ENCODE measurements at regions not wholly inside any gene's neighbourhood (a gene's known extent, or its start where the extent isn't known, plus 50 kb on each side); places are given as distances from the start of the nearest gene placed in this dataset.
A peak's percentile ranks its signal among the peaks of the same experiment; 100 is the strongest.

GRCh38 chr2:20551945-20552328 lies 99.0 kb downstream of the HS1BP3 start:
- H3K27me3 Mint-ChIP-seq (ENCODE audit: low read depth) = peaks cover 10% of the 10 kb centered on the region
- peak overlapping the region; percentile 69 to 95 (median 76) for H3K27ac Mint-ChIP-seq
- no peaks in the 10 kb centered on the region for H3K9me3 Mint-ChIP-seq
- no peak for TF ChIP-seq CTCF (IDR thresholded peaks at IDR 0.05; ENCODE audit: unreplicated experiment in 3 of 3)
- H3K36me3 Mint-ChIP-seq (ENCODE audit: low read depth) = no peaks in the 10 kb centered on the region
- H3K4me3 Mint-ChIP-seq = peak overlapping the region in 2 of 3 experiments; percentile 7 to 25
- H3K4me1 Mint-ChIP-seq = peaks cover 61% of the 10 kb centered on the region

DNA sequence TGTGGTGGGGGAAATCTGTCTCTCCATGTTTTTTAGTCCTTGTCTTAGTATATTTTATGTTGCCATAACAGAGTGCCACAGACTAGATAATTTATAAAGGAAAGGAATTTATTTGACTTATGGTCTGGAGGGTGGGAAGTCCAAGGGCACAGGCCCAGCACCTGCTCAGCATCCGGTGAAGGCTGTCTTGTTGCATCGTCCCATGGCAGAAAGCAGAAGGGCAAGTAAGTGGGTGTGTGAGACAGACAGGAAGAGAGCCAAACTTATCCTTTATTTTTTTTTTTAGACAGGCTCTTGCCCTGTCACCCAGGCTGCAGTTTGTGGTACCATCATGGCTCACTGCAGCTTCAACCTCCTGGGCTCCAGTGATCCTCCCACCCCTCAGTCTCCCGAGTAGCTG lies 98.1 kb downstream of the HS1BP3 start:
- peak overlapping the region in 1 of 3 experiments; percentile 21 for H3K4me3 Mint-ChIP-seq
- H3K27ac Mint-ChIP-seq = peak overlapping the region; percentile 20 to 95 (median 69)
- no peaks in the 10 kb centered on the region for H3K9me3 Mint-ChIP-seq
- peaks cover 54% of the 10 kb centered on the region for H3K4me1 Mint-ChIP-seq
- TF ChIP-seq CTCF (IDR thresholded peaks at IDR 0.05; ENCODE audit: unreplicated experiment in 3 of 3) = no peak
- H3K27me3 Mint-ChIP-seq (ENCODE audit: low read depth) = peaks cover 6% of the 10 kb centered on the region
- no peaks in the 10 kb centered on the region for H3K36me3 Mint-ChIP-seq (ENCODE audit: low read depth)

- Mint-ChIP-seq H3K27ac (peak overlapping the region; percentile 9 to 71 (median 14)), H3K9me3 (no peaks in the 10 kb centered on the region), H3K4me3 (no peak overlapping the region), H3K27me3 (ENCODE audit: low read depth) (peaks cover 13% of the 10 kb centered on the region), H3K36me3 (ENCODE audit: low read depth) (no peaks in the 10 kb centered on the region), H3K4me1 (peaks cover 53% of the 10 kb centered on the region)
- no peak for TF ChIP-seq CTCF (IDR thresholded peaks at IDR 0.05; ENCODE audit: unreplicated experiment in 3 of 3)
Measured at GRCh38 chr2:20553580-20553979, 97.3 kb downstream of the HS1BP3 start.

DNA sequence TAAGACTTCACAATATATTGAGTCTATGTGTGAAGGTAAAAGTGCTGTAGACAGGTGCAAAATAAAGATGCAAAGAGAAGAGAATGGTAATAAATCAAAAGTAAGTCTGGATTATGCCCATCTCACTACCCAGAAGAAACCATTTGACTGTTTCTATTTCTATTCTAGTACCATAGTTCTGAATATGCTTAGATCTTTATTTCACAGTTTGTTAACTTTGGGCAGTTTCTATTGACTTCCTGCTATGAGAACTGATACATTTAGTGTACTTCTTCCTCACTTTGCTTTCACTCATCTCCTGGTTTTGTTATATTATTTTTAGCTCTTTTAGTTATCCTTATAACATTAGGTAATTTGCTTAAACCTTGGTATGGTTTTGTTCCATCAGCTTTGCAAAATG lies 94.9 kb downstream of the HS1BP3 start:
- no peaks in the 10 kb centered on the region for H3K9me3 Mint-ChIP-seq
- H3K27me3 Mint-ChIP-seq (ENCODE audit: low read depth) = peaks cover 19% of the 10 kb centered on the region
- H3K4me3 Mint-ChIP-seq = no peak overlapping the region
- no peaks in the 10 kb centered on the region for H3K36me3 Mint-ChIP-seq (ENCODE audit: low read depth)
- no peak overlapping the region for H3K27ac Mint-ChIP-seq
- no peak for TF ChIP-seq CTCF (IDR thresholded peaks at IDR 0.05; ENCODE audit: unreplicated experiment in 3 of 3)
- H3K4me1 Mint-ChIP-seq = peaks cover 45% of the 10 kb centered on the region

DNA sequence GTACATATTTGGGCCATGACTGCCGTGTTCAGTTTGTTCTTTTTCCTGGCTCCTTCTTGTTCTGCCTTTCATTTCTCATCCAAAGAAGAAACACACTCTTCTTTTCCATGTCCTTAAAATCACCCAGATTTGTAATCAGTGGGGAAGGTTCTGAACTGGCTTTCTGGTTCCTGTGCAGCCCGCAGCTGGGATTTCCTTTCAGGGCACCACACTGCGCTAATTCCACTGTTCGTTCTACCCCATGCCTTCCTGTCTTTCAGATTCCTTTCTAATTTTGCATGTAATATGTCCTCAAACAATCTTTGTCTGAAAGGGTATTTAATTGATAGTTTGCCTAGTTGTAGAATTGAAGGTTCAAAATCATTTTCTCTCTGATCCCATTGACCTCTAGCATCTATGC lies 94.1 kb downstream of the HS1BP3 start:
- Mint-ChIP-seq H3K36me3 (ENCODE audit: low read depth) (no peaks in the 10 kb centered on the region), H3K27me3 (ENCODE audit: low read depth) (peaks cover 19% of the 10 kb centered on the region)
- TF ChIP-seq CTCF (IDR thresholded peaks at IDR 0.05; ENCODE audit: unreplicated experiment in 3 of 3) = no peak

GRCh38 chr2:20557226-20557625 lies 93.7 kb downstream of the HS1BP3 start:
- H3K4me1 Mint-ChIP-seq = peaks cover 42% of the 10 kb centered on the region

More for the DNA sequence above, 94.1 kb downstream of the HS1BP3 start:
- Mint-ChIP-seq H3K27ac (no peak overlapping the region), H3K9me3 (no peaks in the 10 kb centered on the region), H3K4me3 (no peak overlapping the region), H3K4me1 (peaks cover 45% of the 10 kb centered on the region)

More at GRCh38 chr2:20557226-20557625, 93.7 kb downstream of the HS1BP3 start:
- Mint-ChIP-seq H3K27ac (no peak overlapping the region), H3K4me3 (no peak overlapping the region), H3K36me3 (ENCODE audit: low read depth) (no peaks in the 10 kb centered on the region), H3K9me3 (no peaks in the 10 kb centered on the region), H3K27me3 (ENCODE audit: low read depth) (peaks cover 19% of the 10 kb centered on the region)
- no peak for TF ChIP-seq CTCF (IDR thresholded peaks at IDR 0.05; ENCODE audit: unreplicated experiment in 3 of 3)

Measured in nephron (organoid).